Thyroid gland (tissue), 4 donors: ENCODE measurements at regions not wholly inside any gene's neighbourhood (a gene's known extent, or its start where the extent isn't known, plus 50 kb on each side); places are given as distances from the start of the nearest gene placed in this dataset.

Experiments
- DNase-seq, 2 donors: peaks; one replicate each; pipeline ENCODE4 v3.0.0-alpha.2; 2019
- H3K27ac ChIP-seq, 3 donors: fragments of 200-600 bp; sonication (generic); 1 replicate in 2 of 3; 2 replicates in 1 of 3; pipeline ENCODE4 v1.5.1; 2016 to 2019; ENCODE audit warnings: mild to moderate bottlenecking in 1 of 3, moderate library complexity in 1 of 3
- H3K27me3 ChIP-seq: fragments of 200-600 bp; sonication (generic); one replicate; pipeline ENCODE4 v1.5.1; 2019
- H3K36me3 ChIP-seq, 2 donors: fragments of 200-600 bp; sonication (generic); one replicate each; pipeline ENCODE4 v1.5.1; 2016 to 2019
- H3K4me1 ChIP-seq, 2 donors: fragments of 200-600 bp; sonication (generic); one replicate each; pipeline ENCODE4 v1.5.1; 2017 to 2019
- H3K4me3 ChIP-seq, 3 donors: fragments of 200-600 bp; sonication (generic); replicated peaks in 1 of 3; 1 replicate in 2 of 3; 2 replicates in 1 of 3; pipeline ENCODE4 v1.5.1; 2016; ENCODE audit warnings: mild to moderate bottlenecking in 1 of 3
- H3K9me3 ChIP-seq: fragments of 200-600 bp; sonication (generic); one replicate; pipeline ENCODE4 v1.5.1; 2017
- CTCF ChIP-seq, 6 experiments: fragments of 200-600 bp in 3 of 6; fragments of 450-650 bp in 3 of 6; sonication (generic) in 3 of 6; IDR thresholded peaks; one replicate each; pipeline ENCODE4 v1.5.1; 2016 to 2019; ENCODE audit warnings: antibody characterized with exemption in 6 of 6, mild to moderate bottlenecking in 2 of 6, inconsistent platforms in 1 of 6, moderate library complexity in 1 of 6
- POLR2A ChIP-seq, 2 donors: fragments of 450-650 bp; IDR thresholded peaks; one replicate each; pipeline ENCODE4 v1.6.1; 2017; ENCODE audit warnings: antibody characterized with exemption in 2 of 2, mild to moderate bottlenecking in 2 of 2, moderate library complexity in 1 of 2
- WGBS, 2 donors: methylation state at CpG; one replicate each; pipeline ENCODE4 v1.1.5; 2017; 5-methylcytosine and 5-hydroxymethylcytosine counted together
- intact Hi-C: fragments of 100-400 bp; cut with DNase I; formaldehyde crosslinking; loops from one replicate; pipeline ENCODE4 v1.15.1; 2023

GRCh38 chr2:104766683-104767082, 87.2 kb upstream of the POU3F3 start:
- TF ChIP-seq CTCF (IDR thresholded peaks at IDR 0.05) (no peak), POLR2A (IDR thresholded peaks at IDR 0.05) (no peak)
- no peaks in the 10 kb centered on the region for H3K36me3 ChIP-seq
- WGBS, 2 donors, result 64 to 66% methylated on average over 10 of the region's 10 CpGs
- no peak overlapping the region for H3K4me3 ChIP-seq
- H3K27ac ChIP-seq, result no peak overlapping the region
- intact Hi-C loops, result no loop called here
- no peak for DNase-seq
- no peaks in the 10 kb centered on the region for H3K9me3 ChIP-seq
- no peaks in the 10 kb centered on the region for H3K27me3 ChIP-seq
- H3K4me1 ChIP-seq, result no peaks in the 10 kb centered on the region

DNA sequence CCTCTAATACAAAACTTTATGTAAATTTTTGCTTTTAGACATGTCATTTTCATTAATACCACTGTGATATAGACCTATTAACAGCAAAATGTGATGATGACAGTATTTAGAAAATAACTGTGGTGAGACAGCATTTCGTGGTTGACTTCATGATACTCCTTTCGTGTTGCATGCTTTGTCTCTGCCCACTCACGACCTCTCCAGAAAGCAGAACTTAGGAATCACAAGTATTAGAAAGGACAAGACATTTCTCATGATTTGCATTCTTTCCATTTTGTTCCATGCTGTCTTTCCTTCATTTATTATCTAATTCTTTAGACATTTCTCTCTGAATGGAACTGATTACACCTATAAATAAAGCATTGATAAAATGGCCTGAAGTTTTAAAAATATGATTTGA, 85.2 kb upstream of the POU3F3 start:
- no peak for TF ChIP-seq CTCF (IDR thresholded peaks at IDR 0.05)
- no peak for TF ChIP-seq POLR2A (IDR thresholded peaks at IDR 0.05)
- Histone ChIP-seq H3K4me3 (no peak overlapping the region), H3K4me1 (no peaks in the 10 kb centered on the region), H3K27me3 (no peaks in the 10 kb centered on the region), H3K27ac (no peak overlapping the region), H3K9me3 (no peaks in the 10 kb centered on the region), H3K36me3 (no peaks in the 10 kb centered on the region)
- DNase-seq, result no peak
- 44 to 52% methylated on average over 3 of the region's 3 CpGs for WGBS, 2 donors
- intact Hi-C loops, result no loop called here

DNA sequence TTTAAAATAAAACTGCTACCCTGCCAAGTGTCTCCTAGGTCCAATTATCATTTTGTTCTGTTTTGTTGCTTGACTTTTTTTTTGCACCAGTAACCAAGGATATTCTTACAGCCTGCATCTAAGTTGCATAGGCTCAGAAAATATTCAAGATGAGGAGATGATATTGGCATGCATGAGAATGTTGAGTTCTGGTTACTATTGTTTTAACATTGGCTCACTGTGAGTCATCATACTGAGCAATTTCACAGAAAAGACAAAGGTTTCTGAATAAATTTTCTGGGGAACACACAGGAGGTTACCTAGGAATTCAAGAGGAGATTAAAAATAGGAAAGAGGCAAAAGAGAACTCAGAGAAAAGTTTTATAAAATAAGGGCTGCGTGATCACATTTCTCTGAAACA, 84.8 kb upstream of the POU3F3 start:
- H3K9me3 ChIP-seq, result no peaks in the 10 kb centered on the region
- no peak for TF ChIP-seq CTCF (IDR thresholded peaks at IDR 0.05)
- TF ChIP-seq POLR2A (IDR thresholded peaks at IDR 0.05), result no peak
- H3K4me1 ChIP-seq, result no peaks in the 10 kb centered on the region
- 97% methylated on average over 1 of the region's 1 CpG for WGBS, 2 donors
- H3K36me3 ChIP-seq, result no peaks in the 10 kb centered on the region
- no peak overlapping the region for H3K27ac ChIP-seq
- no peaks in the 10 kb centered on the region for H3K27me3 ChIP-seq
- no peak for DNase-seq
- intact Hi-C loops, result no loop called here
- no peak overlapping the region for H3K4me3 ChIP-seq

GRCh38 chr2:104772996-104773395, 80.9 kb upstream of the POU3F3 start:
- H3K9me3 ChIP-seq, result no peaks in the 10 kb centered on the region
- WGBS, 2 donors, result 65 to 66% methylated on average over 1 of the region's 1 CpG
- no peak overlapping the region for H3K4me3 ChIP-seq
- no peak for DNase-seq
- H3K36me3 ChIP-seq, result no peaks in the 10 kb centered on the region
- TF ChIP-seq CTCF (IDR thresholded peaks at IDR 0.05), result no peak
- no peak for TF ChIP-seq POLR2A (IDR thresholded peaks at IDR 0.05)
- H3K27ac ChIP-seq, result no peak overlapping the region
- no peaks in the 10 kb centered on the region for H3K27me3 ChIP-seq
- no peaks in the 10 kb centered on the region for H3K4me1 ChIP-seq
- intact Hi-C loops, result no loop called here

DNA sequence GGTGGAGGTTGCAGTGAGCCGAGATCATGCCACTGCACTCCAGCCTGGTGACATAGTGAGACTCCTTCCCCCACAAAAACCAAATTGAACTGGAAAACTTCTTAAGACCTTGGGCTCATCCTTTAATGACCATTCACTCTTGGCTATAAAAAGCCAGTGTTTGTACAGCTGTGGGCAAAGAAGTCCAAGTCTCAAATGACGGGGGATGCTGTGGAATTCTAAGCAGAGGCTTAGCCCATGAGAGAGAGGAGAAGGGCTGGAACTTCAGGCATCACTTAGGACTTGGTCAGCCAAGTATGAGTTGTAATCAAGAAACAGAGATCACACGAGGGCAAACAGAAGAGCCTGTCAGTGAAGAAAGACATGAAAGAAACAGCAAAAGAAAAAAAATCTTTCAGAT, 79.3 kb upstream of the POU3F3 start:
- TF ChIP-seq CTCF (IDR thresholded peaks at IDR 0.05) (no peak), POLR2A (IDR thresholded peaks at IDR 0.05) (no peak)
- no peaks in the 10 kb centered on the region for H3K36me3 ChIP-seq
- H3K9me3 ChIP-seq, result no peaks in the 10 kb centered on the region
- intact Hi-C loops, result no loop called here
- 33 to 41% methylated on average over 3 of the region's 3 CpGs for WGBS, 2 donors
- no peaks in the 10 kb centered on the region for H3K4me1 ChIP-seq
- H3K27me3 ChIP-seq, result no peaks in the 10 kb centered on the region
- no peak overlapping the region for H3K4me3 ChIP-seq
- H3K27ac ChIP-seq, result no peak overlapping the region
- DNase-seq, result no peak
